ENCODE measurements at regions not wholly inside any gene's neighbourhood (a gene's known extent, or its start where the extent isn't known, plus 50 kb on each side); places are given as distances from the start of the nearest gene placed in this dataset.

- H3K36me3 ChIP-seq (ENCODE audit: control insufficient read depth in 2 of 3, insufficient read depth in 3 of 3, low read length in 3 of 3): no peaks in the 10 kb centered on the region
- no peaks in the 10 kb centered on the region for H3K4me1 ChIP-seq (ENCODE audit: control insufficient read depth in 2 of 3, insufficient read depth in 2 of 3, low read depth in 1 of 3, low read length in 3 of 3)
- DNase-seq: no peak
- H3K27ac ChIP-seq (ENCODE audit: low read depth in 2 of 2, low read length in 2 of 2): no peak overlapping the region
- intact Hi-C loops (cut with DNase I): no loop called here
- TF ChIP-seq CTCF (IDR thresholded peaks at IDR 0.05; ENCODE audit: borderline replicate concordance, extremely low read depth, insufficient read depth): no peak
- H3K9me3 ChIP-seq (ENCODE audit: control insufficient read depth in 2 of 3, insufficient read depth in 1 of 3, low read length in 3 of 3): no peaks in the 10 kb centered on the region
- no peaks in the 10 kb centered on the region for H3K27me3 ChIP-seq (ENCODE audit: control insufficient read depth, insufficient read depth, low read length)
- no peak overlapping the region for H3K9ac ChIP-seq (ENCODE audit: low read length in 3 of 3)
- peak; percentile 21 for FAIRE-seq
- H3K4me3 ChIP-seq (ENCODE audit: low read length in 3 of 3): no peak overlapping the region
Observed at GRCh38 chr5:106106384-106106783, 1564.4 kb downstream of the EFNA5 start.

- H3K4me3 ChIP-seq (ENCODE audit: low read length in 3 of 3): no peak overlapping the region
- no peak for FAIRE-seq
- no peak overlapping the region for H3K9ac ChIP-seq (ENCODE audit: low read length in 3 of 3)
Observed at GRCh38 chr5:106097340-106097739, 1573.4 kb downstream of the EFNA5 start.

GRCh38 chr5:106094839-106095238, 1575.9 kb downstream of the EFNA5 start:
- FAIRE-seq: no peak
- Histone ChIP-seq H3K4me1 (ENCODE audit: control insufficient read depth in 2 of 3, insufficient read depth in 2 of 3, low read depth in 1 of 3, low read length in 3 of 3) (no peaks in the 10 kb centered on the region), H3K9me3 (ENCODE audit: control insufficient read depth in 2 of 3, insufficient read depth in 1 of 3, low read length in 3 of 3) (no peaks in the 10 kb centered on the region), H3K27ac (ENCODE audit: low read depth in 2 of 2, low read length in 2 of 2) (no peak overlapping the region), H3K36me3 (ENCODE audit: control insufficient read depth in 2 of 3, insufficient read depth in 3 of 3, low read length in 3 of 3) (no peaks in the 10 kb centered on the region), H3K27me3 (ENCODE audit: control insufficient read depth, insufficient read depth, low read length) (no peaks in the 10 kb centered on the region), H3K9ac (ENCODE audit: low read length in 3 of 3) (no peak overlapping the region), H3K4me3 (ENCODE audit: low read length in 3 of 3) (no peak overlapping the region)
- intact Hi-C loops (cut with DNase I): no loop called here
- no peak for DNase-seq
- no peak for TF ChIP-seq CTCF (IDR thresholded peaks at IDR 0.05; ENCODE audit: borderline replicate concordance, extremely low read depth, insufficient read depth)

More at GRCh38 chr5:106097340-106097739, 1573.4 kb downstream of the EFNA5 start:
- TF ChIP-seq CTCF (IDR thresholded peaks at IDR 0.05; ENCODE audit: borderline replicate concordance, extremely low read depth, insufficient read depth): no peak
- DNase-seq: no peak
- Histone ChIP-seq H3K36me3 (ENCODE audit: control insufficient read depth in 2 of 3, insufficient read depth in 3 of 3, low read length in 3 of 3) (no peaks in the 10 kb centered on the region), H3K27me3 (ENCODE audit: control insufficient read depth, insufficient read depth, low read length) (no peaks in the 10 kb centered on the region), H3K4me1 (ENCODE audit: control insufficient read depth in 2 of 3, insufficient read depth in 2 of 3, low read depth in 1 of 3, low read length in 3 of 3) (no peaks in the 10 kb centered on the region), H3K9me3 (ENCODE audit: control insufficient read depth in 2 of 3, insufficient read depth in 1 of 3, low read length in 3 of 3) (no peaks in the 10 kb centered on the region), H3K27ac (ENCODE audit: low read depth in 2 of 2, low read length in 2 of 2) (no peak overlapping the region)
- intact Hi-C loops (cut with DNase I): no loop called here

GRCh38 chr5:106094204-106094607, 1576.5 kb downstream of the EFNA5 start:
- intact Hi-C loops (cut with DNase I): no loop called here
- H3K9ac ChIP-seq (ENCODE audit: low read length in 3 of 3): no peak overlapping the region
- no peaks in the 10 kb centered on the region for H3K27me3 ChIP-seq (ENCODE audit: control insufficient read depth, insufficient read depth, low read length)
- H3K9me3 ChIP-seq (ENCODE audit: control insufficient read depth in 2 of 3, insufficient read depth in 1 of 3, low read length in 3 of 3): no peaks in the 10 kb centered on the region
- FAIRE-seq: no peak
- no peak overlapping the region for H3K27ac ChIP-seq (ENCODE audit: low read depth in 2 of 2, low read length in 2 of 2)
- TF ChIP-seq CTCF (IDR thresholded peaks at IDR 0.05; ENCODE audit: borderline replicate concordance, extremely low read depth, insufficient read depth): no peak
- no peaks in the 10 kb centered on the region for H3K4me1 ChIP-seq (ENCODE audit: control insufficient read depth in 2 of 3, insufficient read depth in 2 of 3, low read depth in 1 of 3, low read length in 3 of 3)
- H3K4me3 ChIP-seq (ENCODE audit: low read length in 3 of 3): no peak overlapping the region
- peak in 4 of 5 donors; percentile 41 to 70 (median 55) for DNase-seq
- no peaks in the 10 kb centered on the region for H3K36me3 ChIP-seq (ENCODE audit: control insufficient read depth in 2 of 3, insufficient read depth in 3 of 3, low read length in 3 of 3)
